K562 (cell line): ENCODE measurements at regions not wholly inside any gene's neighbourhood (a gene's known extent, or its start where the extent isn't known, plus 50 kb on each side); places are given as distances from the start of the nearest gene placed in this dataset.

Experiments used
- ATAC-seq: fragments of 200-7000 bp; cut with Tn5 transposase; 3 replicates; pipeline ENCODE4 v1.9.1; 2020; ENCODE audit warnings: moderate library complexity
- BruUV-seq: library from RNA; stranded (reverse); fragments of 400-500 nt; replicated peaks from 2 replicates; lab custom pipeline; 2021; lab: Mats Ljungman, UMichigan
- CTCF ChIA-PET: fragments of 300-600 bp; formaldehyde crosslinking; extraction: SDS; loops from one replicate; lab custom pipeline; 2021; ENCODE audit warnings: low intra/inter-chr PET ratio; lab: Yijun Ruan, JAX
- POLR2A ChIA-PET: fragments of 300-600, 350-650 bp; sonication (Branson Sonifier 250); formaldehyde crosslinking; extraction: SDS; loops from one replicate; lab custom pipeline; 2021; ENCODE audit warnings: antibody characterized with exemption, inconsistent platforms; lab: Yijun Ruan, JAX
- DNase-seq, 4 experiments: peaks; one replicate each; pipeline versions ENCODE4 v3.0.0 to v3.0.0-alpha.2; 2011 to 2018; ENCODE audit warnings: low spot score in 3 of 4, mixed read lengths in 3 of 4; ENCODE audit errors: extremely low read depth in 1 of 4
- FAIRE-seq: peaks from 2 replicates; lab custom pipeline; 2011; peaks lifted over from hg19 to GRCh38; lab: Jason Lieb, UNC
- H2AFZ ChIP-seq: 2 replicates; pipeline ENCODE4 v1.6.0; 2011; ENCODE audit warnings: low read depth, low read length, control low read depth, inconsistent platforms
- H3K27ac ChIP-seq: fragments of 200-600 bp; 3 replicates; pipeline ENCODE4 v1.8.0; 2011; ENCODE audit warnings: low read depth, mild to moderate bottlenecking, control low read depth, inconsistent platforms, low read length, moderate library complexity, mixed read lengths; ENCODE audit errors: extremely low read depth
- H3K27me3 ChIP-seq, 2 experiments: fragments of 300-600 bp in 1 of 2; 2 replicates in 1 of 2; 3 replicates in 1 of 2; pipeline versions ENCODE4 v1.6.0 to v1.8.0; 2011; ENCODE audit warnings: inconsistent platforms in 2 of 2, low read length in 2 of 2, mild to moderate bottlenecking in 1 of 2, mixed read lengths in 1 of 2, moderate library complexity in 1 of 2; ENCODE audit not compliant: control insufficient read depth in 2 of 2, insufficient read depth in 2 of 2
- H3K36me3 ChIP-seq: fragments of 300-600 bp; 3 replicates; pipeline ENCODE4 v1.8.0; 2011; ENCODE audit warnings: mild to moderate bottlenecking, low read length, inconsistent platforms; ENCODE audit not compliant: control insufficient read depth, insufficient read depth
- H3K4me1 ChIP-seq, 2 experiments: fragments of 200-600 bp in 1 of 2; replicated peaks in 1 of 2; 2 replicates in 1 of 2; 3 replicates in 1 of 2; pipeline versions ENCODE4 v1.5.1 to v1.8.0; 2011; ENCODE audit warnings: inconsistent platforms in 2 of 2, low read length in 2 of 2, mild to moderate bottlenecking in 1 of 2, mixed read lengths in 1 of 2, moderate library complexity in 1 of 2; ENCODE audit not compliant: control insufficient read depth in 2 of 2, insufficient read depth in 2 of 2
- H3K4me2 ChIP-seq: 2 replicates; pipeline ENCODE4 v1.6.1; 2011; ENCODE audit warnings: low read length, control low read depth, inconsistent platforms, mixed read lengths; ENCODE audit not compliant: insufficient read depth
- H3K4me3 ChIP-seq: fragments of 200-600 bp; sonication (generic), shearing (Covaris generic); 2 replicates; pipeline ENCODE4 v1.5.1; 2016; ENCODE audit warnings: control low read depth, inconsistent platforms
- H3K79me2 ChIP-seq: fragments of 200-600 bp; 3 replicates; pipeline ENCODE4 v1.8.0; 2011; ENCODE audit warnings: low read length, inconsistent platforms; ENCODE audit not compliant: control insufficient read depth, insufficient read depth
- H3K9ac ChIP-seq, 2 experiments: 2 replicates each; pipeline versions ENCODE4 v1.6.0 to v1.6.1; 2011; ENCODE audit warnings: low read depth in 2 of 2, low read length in 2 of 2, control low read depth in 1 of 2, inconsistent platforms in 1 of 2, mild to moderate bottlenecking in 1 of 2, mixed read lengths in 1 of 2; ENCODE audit not compliant: insufficient read depth in 1 of 2
- H3K9me1 ChIP-seq: one replicate; pipeline ENCODE4 v1.6.0; 2011; ENCODE audit warnings: inconsistent platforms, mild to moderate bottlenecking, low read length, moderate library complexity; ENCODE audit not compliant: control insufficient read depth, insufficient read depth
- H3K9me3 ChIP-seq: replicated peaks from 2 replicates; pipeline ENCODE4 v1.5.1; 2011; ENCODE audit warnings: low read depth, low read length, inconsistent platforms; ENCODE audit not compliant: control insufficient read depth, insufficient read depth
- H4K20me1 ChIP-seq: replicated peaks from 2 replicates; pipeline ENCODE4 v1.6.1; 2011; ENCODE audit warnings: low read length, inconsistent platforms, mixed read lengths; ENCODE audit not compliant: control insufficient read depth, insufficient read depth
- IRF9 ChIP-seq: fragments of 450-650 bp; IDR thresholded peaks from 2 replicates; pipeline ENCODE4 v1.6.1; 2016; ENCODE audit warnings: missing biosample characterization, missing genetic modification characterization
- NR2C1 ChIP-seq, 2 experiments: fragments of 450-650 bp; IDR thresholded peaks; 2 replicates each; pipeline ENCODE4 v1.6.1; 2017; ENCODE audit warnings: mild to moderate bottlenecking in 2 of 2, antibody characterized with exemption in 1 of 2, inconsistent platforms in 1 of 2, missing compliant biosample characterization in 1 of 2, missing genetic modification characterization in 1 of 2
- PCBP1 ChIP-seq: fragments of 200-400 bp; formaldehyde crosslinking; IDR thresholded peaks from 2 replicates; pipeline ENCODE4 v1.6.1; 2018; ENCODE audit warnings: mild to moderate bottlenecking, low read depth, low read length; ENCODE audit not compliant: poor library complexity, severe bottlenecking
- REST ChIP-seq, 2 experiments: fragments of 450-650 bp; formaldehyde crosslinking in 1 of 2; IDR thresholded peaks; 2 replicates each; pipeline versions ENCODE4 v1.4.0 to v1.6.1; 2014 to 2020; ENCODE audit warnings: mild to moderate bottlenecking in 2 of 2, borderline replicate concordance in 1 of 2, low read depth in 1 of 2
- SAFB ChIP-seq: fragments of 200-400 bp; formaldehyde crosslinking; IDR thresholded peaks from 2 replicates; pipeline ENCODE4 v1.6.1; 2017; ENCODE audit warnings: low read depth, low read length, borderline replicate concordance
- TCF3 ChIP-seq: sonication (generic); formaldehyde crosslinking; IDR thresholded peaks from 2 replicates; pipeline ENCODE4 v1.4.0; 2020; ENCODE audit warnings: mild to moderate bottlenecking, missing genetic modification reagents
- THAP12 ChIP-seq: fragments of 250-450 bp; sonication (Bioruptor Pico); IDR thresholded peaks from 2 replicates; pipeline ENCODE4 v1.9.0; 2021; ENCODE audit warnings: mild to moderate bottlenecking, inconsistent platforms
- ZNF764 ChIP-seq: fragments of 250-450 bp; sonication (Bioruptor Pico); IDR thresholded peaks from 2 replicates; pipeline ENCODE4 v1.4.0; 2020; ENCODE audit warnings: low read depth, mild to moderate bottlenecking, moderate library complexity
- WGBS: fragments of 100-300 bp; shearing (Covaris generic); methylation state at CpG from one replicate; pipeline ENCODE4 v1.1.6; 2016; ENCODE audit warnings: low coverage, mixed read lengths; ENCODE audit not compliant: insufficient coverage; ENCODE audit errors: missing lambda C conversion rate; 5-methylcytosine and 5-hydroxymethylcytosine counted together
- in situ Hi-C: fragments of 300-500 bp; cut with MboI; formaldehyde crosslinking; loops from 4 replicates; pipeline ENCODE4 v1.15.0; 2018; ENCODE audit warnings: inconsistent platforms, mixed read lengths
- intact Hi-C: fragments of 100-400 bp; cut with micrococcal nuclease; formaldehyde crosslinking; loops from 2 replicates; pipeline ENCODE4 v1.14.2; 2022

- TF ChIP-seq REST (IDR thresholded peaks at IDR 0.05; ENCODE audit: borderline replicate concordance) (no peak), REST (CRISPR knock-in tag; IDR thresholded peaks at IDR 0.05; ENCODE audit: low read depth) (no peak)
Measured at GRCh38 chr10:101283762-101284100, 54.5 kb upstream of the LBX1 start (continued).

- Histone ChIP-seq H3K9ac (no peak overlapping the region), H3K79me2 (no peaks in the 10 kb centered on the region), H3K9me3 (no peaks in the 10 kb centered on the region), H3K9me1 (no peaks in the 10 kb centered on the region), H2AFZ (no peak overlapping the region), H3K27me3 (peaks cover 5 to 42% of the 10 kb centered on the region in 2 experiments; a peak in 4 of 5 replicates), H3K4me3 (no peak overlapping the region), H3K4me2 (no peak overlapping the region), H4K20me1 (no peaks in the 10 kb centered on the region), H3K27ac (no peak overlapping the region), H3K4me1 (peaks cover 0 to 9% of the 10 kb centered on the region in 2 experiments; a peak in 2 of 5 replicates), H3K36me3 (no peaks in the 10 kb centered on the region)
- ChIA-PET POLR2A (no interaction called here), CTCF (no interaction called here)
- DNase-seq (no peak), ATAC-seq (no peak), FAIRE-seq (no peak)
- in situ Hi-C loops = no loop called here
- WGBS = 0% methylated on average over 8 of the region's 54 CpGs
- BruUV-seq = no TSS peak
- intact Hi-C loops = no loop called here
- TF ChIP-seq SAFB (no peak), THAP12 (CRISPR knock-in tag) (no peak), NR2C1 (IDR thresholded peaks at IDR 0.05) (no peak), NR2C1 (tag; IDR thresholded peaks at IDR 0.05) (no peak), IRF9 (tag) (no peak), PCBP1 (no peak), TCF3 (CRISPR knock-in tag) (no peak), ZNF764 (CRISPR knock-in tag) (no peak)
Measured at GRCh38 chr10:101284101-101284743, 55.0 kb upstream of the LBX1 start.
